ENCODE measurements at regions not wholly inside any gene's neighbourhood (a gene's known extent, or its start where the extent isn't known, plus 50 kb on each side); places are given as distances from the start of the nearest gene placed in this dataset.

DNA sequence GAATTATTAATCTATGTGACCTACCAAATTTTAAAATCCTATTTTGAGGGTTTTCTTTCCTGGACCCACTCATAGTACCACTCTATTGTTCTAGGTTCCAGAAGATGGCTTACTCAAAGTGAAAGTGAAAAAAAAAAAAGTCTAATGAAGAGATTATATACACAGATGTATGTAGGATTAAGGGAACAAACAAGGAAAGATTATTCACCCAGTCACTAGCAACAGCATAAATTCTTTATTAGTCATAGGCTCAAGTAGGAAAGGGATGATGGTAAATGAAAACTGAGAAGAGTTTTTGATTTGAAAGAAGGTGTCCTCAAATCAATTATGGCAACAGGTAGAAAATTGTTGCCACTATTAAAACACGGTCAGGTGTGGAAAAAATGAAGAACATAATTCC, 923.7 kb downstream of the TBC1D32 start:
- Histone ChIP-seq H3K4ac (ENCODE audit: low read depth, low read length) (no peak overlapping the region), H3K9me3 (ENCODE audit: control insufficient read depth, low read depth, low read length) (no peaks in the 10 kb centered on the region), H3K14ac (ENCODE audit: insufficient read depth, low read length) (no peak overlapping the region), H4K91ac (ENCODE audit: insufficient read length, low read depth, low read length) (no peak overlapping the region), H3K79me1 (ENCODE audit: insufficient read depth, low read depth, low read length, poor library complexity, severe bottlenecking) (no peaks in the 10 kb centered on the region), H3K4me2 (ENCODE audit: insufficient read depth, insufficient read length, low read length) (no peak overlapping the region), H2BK15ac (ENCODE audit: low read depth, low read length) (no peak overlapping the region), H4K8ac (replicated peaks; ENCODE audit: insufficient read length, low read depth, low read length) (no peak overlapping the region), H2BK5ac (ENCODE audit: insufficient read length, low read length) (no peak overlapping the region), H3K56ac (ENCODE audit: insufficient read length, low read depth, low read length) (no peak overlapping the region), H2BK120ac (ENCODE audit: low read depth, low read length, poor library complexity, severe bottlenecking) (no peak overlapping the region), H3K79me2 (ENCODE audit: insufficient read depth, low read length) (no peaks in the 10 kb centered on the region), H2BK20ac (ENCODE audit: low read depth, low read length, poor library complexity, severe bottlenecking) (no peak overlapping the region), H4K20me1 (ENCODE audit: control insufficient read depth, insufficient read depth, insufficient read length) (no peaks in the 10 kb centered on the region), H3K23me2 (ENCODE audit: insufficient read length, low read depth, low read length, poor library complexity, severe bottlenecking) (no peaks in the 10 kb centered on the region), H2AK5ac (ENCODE audit: insufficient read length, low read length) (no peak overlapping the region), H2BK12ac (ENCODE audit: insufficient read length, low read depth, low read length) (no peak overlapping the region), H3K9ac (ENCODE audit: extremely low read depth, insufficient read length, low read length) (no peak overlapping the region), H3K4me1 (ENCODE audit: insufficient read depth, low read length) (no peaks in the 10 kb centered on the region), H4K5ac (ENCODE audit: insufficient read length, low read depth, low read length) (no peak overlapping the region), H2AFZ (ENCODE audit: low read length) (no peak overlapping the region), H3K23ac (ENCODE audit: insufficient read length, low read depth, low read length) (no peak overlapping the region), H3K18ac (ENCODE audit: insufficient read length, low read depth, low read length) (no peak overlapping the region), H3T11ph (ENCODE audit: low read length) (no peak overlapping the region), H3K27me3 (ENCODE audit: insufficient read depth, low read length) (no peaks in the 10 kb centered on the region), H3K27ac (ENCODE audit: insufficient read length, low read depth, low read length) (no peak overlapping the region)
- Mint-ChIP-seq H3K9me3 (no peaks in the 10 kb centered on the region), H3K4me3 (no peak overlapping the region), H3K27me3 (ENCODE audit: low read depth) (no peaks in the 10 kb centered on the region), H3K4me1 (peaks cover 9% of the 10 kb centered on the region in 2 experiments), H3K27ac (no peak overlapping the region), H3K36me3 (ENCODE audit: insufficient read depth in 1 of 3, low read depth in 3 of 3) (no peaks in the 10 kb centered on the region)
- no CpG with 5 or more reads among the region's 1 CpG for WGBS (ENCODE audit: extremely low coverage, insufficient read length, low lambda C conversion rate)
- TF ChIP-seq, protein P1, sequence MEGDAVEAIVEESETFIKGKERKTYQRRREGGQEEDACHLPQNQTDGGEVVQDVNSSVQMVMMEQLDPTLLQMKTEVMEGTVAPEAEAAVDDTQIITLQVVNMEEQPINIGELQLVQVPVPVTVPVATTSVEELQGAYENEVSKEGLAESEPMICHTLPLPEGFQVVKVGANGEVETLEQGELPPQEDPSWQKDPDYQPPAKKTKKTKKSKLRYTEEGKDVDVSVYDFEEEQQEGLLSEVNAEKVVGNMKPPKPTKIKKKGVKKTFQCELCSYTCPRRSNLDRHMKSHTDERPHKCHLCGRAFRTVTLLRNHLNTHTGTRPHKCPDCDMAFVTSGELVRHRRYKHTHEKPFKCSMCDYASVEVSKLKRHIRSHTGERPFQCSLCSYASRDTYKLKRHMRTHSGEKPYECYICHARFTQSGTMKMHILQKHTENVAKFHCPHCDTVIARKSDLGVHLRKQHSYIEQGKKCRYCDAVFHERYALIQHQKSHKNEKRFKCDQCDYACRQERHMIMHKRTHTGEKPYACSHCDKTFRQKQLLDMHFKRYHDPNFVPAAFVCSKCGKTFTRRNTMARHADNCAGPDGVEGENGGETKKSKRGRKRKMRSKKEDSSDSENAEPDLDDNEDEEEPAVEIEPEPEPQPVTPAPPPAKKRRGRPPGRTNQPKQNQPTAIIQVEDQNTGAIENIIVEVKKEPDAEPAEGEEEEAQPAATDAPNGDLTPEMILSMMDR (conservative IDR thresholded peaks at IDR 0.05) = no peak
- DNase-seq = no peak

All from H9 (cell line).